Mesodermal cell (in vitro differentiated cells): ENCODE measurements at regions not wholly inside any gene's neighbourhood (a gene's known extent, or its start where the extent isn't known, plus 50 kb on each side); places are given as distances from the start of the nearest gene placed in this dataset.
"Not testable (repeated sequence)": the region's sequence is repeated elsewhere in the genome, so short reads cannot be mapped to it uniquely, and the experiment has no call there.

ENCODE experiments used
- H3K27ac ChIP-seq: 2 replicates; pipeline ENCODE4 v1.7.0; 2013; ENCODE audit warnings: mild to moderate bottlenecking, low read depth, low read length, moderate library complexity; ENCODE audit not compliant: severe bottlenecking
- H3K36me3 ChIP-seq: 2 replicates; pipeline ENCODE4 v1.7.1; 2013; ENCODE audit warnings: mild to moderate bottlenecking, low read length, moderate library complexity; ENCODE audit not compliant: control insufficient read depth, insufficient read depth
- H3K4me1 ChIP-seq: one replicate; pipeline ENCODE4 v1.7.1; 2013; ENCODE audit warnings: mild to moderate bottlenecking, low read length; ENCODE audit not compliant: insufficient read depth, control insufficient read depth, poor library complexity, severe bottlenecking
- H3K4me3 ChIP-seq: 2 replicates; pipeline ENCODE4 v1.7.0; 2013; ENCODE audit warnings: low read length, control low read depth, mild to moderate bottlenecking; ENCODE audit not compliant: insufficient read depth, poor library complexity, severe bottlenecking; ENCODE audit errors: extremely low read depth
- H3K9me3 ChIP-seq: 2 replicates; pipeline ENCODE4 v1.7.1; 2013; ENCODE audit warnings: mild to moderate bottlenecking, low read length, moderate library complexity; ENCODE audit not compliant: control insufficient read depth
- WGBS, 2 experiments: methylation state at CpG; one replicate each; pipeline ENCODE4 v1.1.5; 2013; ENCODE audit warnings: missing lambda C conversion rate in 2 of 2; ENCODE audit not compliant: insufficient coverage in 2 of 2; 5-methylcytosine and 5-hydroxymethylcytosine counted together

DNA sequence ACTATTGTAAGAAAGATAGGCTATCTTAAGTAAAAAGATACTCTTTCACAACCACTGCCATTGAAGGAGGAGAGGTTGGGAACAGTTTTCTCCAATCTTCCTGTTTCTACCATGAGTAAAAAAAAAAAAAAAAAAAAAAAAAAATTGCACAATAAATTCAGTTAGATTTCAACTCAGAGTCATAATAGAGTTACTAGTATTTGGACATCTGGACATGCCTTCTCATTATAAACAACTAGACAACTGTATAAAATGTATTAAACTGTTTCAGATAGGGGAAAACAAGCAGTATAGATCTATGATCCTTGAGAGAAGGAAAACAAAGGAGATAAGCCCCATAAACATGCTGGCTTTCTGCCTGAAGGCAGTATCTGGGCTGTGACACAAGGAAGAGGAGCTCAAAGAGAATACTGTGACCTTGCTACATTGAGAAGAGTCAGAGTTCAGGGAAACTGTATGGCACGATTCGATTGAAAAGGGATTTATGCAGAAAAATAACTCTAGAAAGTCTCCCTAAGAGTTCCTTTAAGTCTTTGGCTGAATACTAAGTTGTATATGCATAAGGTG is 249.2 kb upstream of the POU5F2 start:
- Histone ChIP-seq H3K9me3 (no peaks in the 10 kb centered on the region), H3K4me3 (no peak overlapping the region), H3K36me3 (no peaks in the 10 kb centered on the region), H3K27ac (peak overlapping the region; percentile 46), H3K4me1 (no peaks in the 10 kb centered on the region)
- WGBS, 2 experiments, result 100% methylated on average over 2 of the region's 2 CpGs; no CpG with 5 or more reads in 1 of the 2 experiments

DNA sequence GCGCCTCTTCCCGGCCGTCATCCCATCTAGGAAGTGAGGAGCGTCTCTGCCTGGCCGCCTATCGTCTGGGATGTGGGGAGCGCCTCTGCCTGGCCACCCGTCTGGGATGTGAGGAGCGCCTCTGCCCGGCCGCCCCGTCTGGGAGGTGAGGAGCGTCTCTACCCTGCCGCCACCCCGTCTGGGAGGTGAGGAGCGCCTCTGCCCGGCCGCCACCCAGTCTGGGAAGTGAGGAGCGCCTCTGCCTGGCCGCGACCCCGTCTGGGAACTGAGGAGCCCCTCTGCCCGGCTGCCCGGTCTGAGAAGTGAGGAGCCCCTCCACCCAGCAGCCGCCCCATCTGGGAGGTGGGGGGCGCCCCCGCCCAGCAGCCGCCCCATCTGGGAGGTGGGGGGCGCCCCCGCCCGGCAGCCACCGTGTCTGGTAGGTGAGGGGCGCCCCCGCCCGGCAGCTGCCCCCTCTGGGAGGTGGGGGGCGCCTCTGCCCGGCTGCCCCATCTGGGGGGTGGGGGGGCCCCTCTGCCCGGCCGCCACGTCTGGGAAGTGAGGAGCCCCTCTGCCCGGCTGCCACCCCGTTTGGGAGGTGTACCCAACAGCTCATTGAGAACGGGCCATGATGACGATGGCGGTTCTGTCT is 244.7 kb upstream of the POU5F2 start:
- H3K4me3 ChIP-seq, H3K27ac ChIP-seq, H3K9me3 ChIP-seq, H3K4me1 ChIP-seq, H3K36me3 ChIP-seq: not testable (repeated sequence)
- WGBS, 2 experiments, result 94 to 95% methylated on average over 13 to 26 of the region's 45 CpGs

DNA sequence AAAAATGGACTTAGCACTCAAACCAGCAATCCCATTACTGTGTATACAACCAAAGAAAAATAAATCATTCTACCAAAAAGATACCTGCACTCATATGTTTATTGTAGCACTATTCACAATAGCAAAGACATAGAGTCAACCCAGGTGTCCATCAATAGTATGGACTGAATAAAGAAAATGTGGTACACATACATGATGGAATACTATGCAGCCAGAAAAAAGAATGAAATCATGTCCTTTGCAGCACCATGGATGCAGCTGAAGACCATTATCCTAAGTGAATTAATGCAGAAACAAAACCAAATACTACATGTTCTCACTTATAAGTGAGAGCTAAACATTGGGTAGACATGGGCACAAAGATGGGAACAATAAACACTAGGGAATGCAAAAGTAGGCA is 236.8 kb upstream of the POU5F2 start:
- Histone ChIP-seq H3K9me3 (peaks cover 24% of the 10 kb centered on the region), H3K4me3 (no peak overlapping the region), H3K4me1 (no peaks in the 10 kb centered on the region), H3K27ac (no peak overlapping the region), H3K36me3 (no peaks in the 10 kb centered on the region)

DNA sequence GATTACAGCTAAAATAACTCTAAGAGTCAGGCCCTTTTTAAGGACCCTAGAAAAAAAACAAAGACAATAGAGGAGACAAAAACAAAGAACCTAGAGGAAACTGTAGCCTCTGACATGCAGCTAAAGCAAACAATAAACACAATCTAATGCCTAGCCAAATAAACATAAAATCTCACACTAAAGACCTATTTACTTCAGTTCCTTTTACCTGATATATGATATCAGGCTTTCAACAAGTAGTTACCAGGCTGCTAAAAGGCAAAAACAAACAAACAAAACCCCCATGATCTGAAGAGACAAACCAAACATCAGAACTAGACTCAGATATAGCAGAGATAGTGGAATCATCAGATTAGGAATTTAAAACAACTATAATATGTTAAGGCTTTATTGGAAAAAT is 226.5 kb upstream of the POU5F2 start:
- peak overlapping the region; percentile 52 for H3K27ac ChIP-seq
- no peaks in the 10 kb centered on the region for H3K4me1 ChIP-seq
- H3K4me3 ChIP-seq, result no peak overlapping the region

DNA sequence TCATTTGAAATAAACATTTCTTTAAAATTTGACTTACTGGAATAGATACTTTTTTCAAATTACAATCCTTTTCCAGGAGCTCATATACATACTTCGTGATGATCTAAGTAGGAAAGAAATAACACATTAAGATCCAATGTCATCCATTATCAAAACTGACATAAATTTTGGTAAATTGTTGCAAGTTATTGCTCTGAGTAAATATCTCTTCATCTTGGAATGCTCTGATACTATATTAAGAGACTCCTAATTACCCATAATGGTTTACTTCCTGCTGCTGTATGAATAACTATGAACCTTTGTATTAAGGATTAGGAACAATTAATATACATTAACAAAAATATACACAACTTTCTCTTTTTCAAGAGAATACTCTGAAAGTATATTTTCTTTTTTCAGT is 223.0 kb upstream of the POU5F2 start:
- H3K4me1 ChIP-seq, result no peaks in the 10 kb centered on the region
- no peaks in the 10 kb centered on the region for H3K36me3 ChIP-seq
- H3K27ac ChIP-seq, result no peak overlapping the region
- WGBS, 2 experiments, result no CpG with 5 or more reads among the region's 1 CpG
- no peak overlapping the region for H3K4me3 ChIP-seq
- H3K9me3 ChIP-seq, result peaks cover 5% of the 10 kb centered on the region

More for the DNA sequence above, 226.5 kb upstream of the POU5F2 start:
- Histone ChIP-seq H3K9me3 (peaks cover 5% of the 10 kb centered on the region), H3K36me3 (no peaks in the 10 kb centered on the region)

DNA sequence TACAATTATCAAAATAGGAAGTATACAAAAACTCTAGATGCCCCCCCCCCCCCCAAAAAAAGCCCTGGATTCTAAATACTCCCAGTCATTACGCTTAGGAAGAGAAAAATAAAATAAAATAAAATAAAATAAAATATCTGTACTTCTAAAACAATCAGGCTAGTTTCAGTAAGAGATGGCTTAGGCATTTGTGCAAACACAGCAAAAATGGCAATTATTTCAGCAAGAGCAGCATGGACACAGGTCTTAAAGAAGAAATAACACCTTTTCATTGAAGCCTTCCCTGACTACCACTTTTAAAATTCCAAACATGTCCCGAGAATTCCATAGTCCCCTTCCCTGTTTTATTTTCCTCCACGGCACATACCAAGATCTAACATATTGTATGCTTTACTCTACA is 218.6 kb upstream of the POU5F2 start:
- 76 to 81% methylated on average over 2 of the region's 3 CpGs for WGBS, 2 experiments
- Histone ChIP-seq H3K4me3 (no peak overlapping the region), H3K27ac (no peak overlapping the region), H3K36me3 (no peaks in the 10 kb centered on the region), H3K4me1 (no peaks in the 10 kb centered on the region), H3K9me3 (no peaks in the 10 kb centered on the region)

DNA sequence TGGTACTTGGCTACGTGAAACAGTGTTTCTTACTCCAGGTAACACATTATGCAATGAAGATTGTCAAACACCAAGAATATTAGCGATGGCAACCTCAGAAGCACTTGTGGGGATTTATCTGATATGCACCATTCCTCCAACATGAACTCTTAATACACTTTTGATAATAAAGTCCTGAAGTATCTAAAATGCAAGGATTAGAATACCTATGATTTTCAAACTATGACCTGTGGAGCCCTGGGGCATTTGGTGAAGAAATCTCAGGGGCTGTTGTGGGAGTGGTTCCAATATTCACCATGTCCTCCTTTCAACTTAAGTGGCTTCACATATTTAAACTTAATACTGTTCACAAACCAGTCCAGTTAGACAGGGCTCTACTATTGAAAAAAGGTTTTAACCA is 214.6 kb upstream of the POU5F2 start:
- H3K9me3 ChIP-seq, result no peaks in the 10 kb centered on the region
- H3K4me3 ChIP-seq, result no peak overlapping the region
- H3K4me1 ChIP-seq, result no peaks in the 10 kb centered on the region
- no peak overlapping the region for H3K27ac ChIP-seq
- H3K36me3 ChIP-seq, result no peaks in the 10 kb centered on the region
- WGBS, 2 experiments, result 100% methylated on average over 1 to 2 of the region's 2 CpGs

DNA sequence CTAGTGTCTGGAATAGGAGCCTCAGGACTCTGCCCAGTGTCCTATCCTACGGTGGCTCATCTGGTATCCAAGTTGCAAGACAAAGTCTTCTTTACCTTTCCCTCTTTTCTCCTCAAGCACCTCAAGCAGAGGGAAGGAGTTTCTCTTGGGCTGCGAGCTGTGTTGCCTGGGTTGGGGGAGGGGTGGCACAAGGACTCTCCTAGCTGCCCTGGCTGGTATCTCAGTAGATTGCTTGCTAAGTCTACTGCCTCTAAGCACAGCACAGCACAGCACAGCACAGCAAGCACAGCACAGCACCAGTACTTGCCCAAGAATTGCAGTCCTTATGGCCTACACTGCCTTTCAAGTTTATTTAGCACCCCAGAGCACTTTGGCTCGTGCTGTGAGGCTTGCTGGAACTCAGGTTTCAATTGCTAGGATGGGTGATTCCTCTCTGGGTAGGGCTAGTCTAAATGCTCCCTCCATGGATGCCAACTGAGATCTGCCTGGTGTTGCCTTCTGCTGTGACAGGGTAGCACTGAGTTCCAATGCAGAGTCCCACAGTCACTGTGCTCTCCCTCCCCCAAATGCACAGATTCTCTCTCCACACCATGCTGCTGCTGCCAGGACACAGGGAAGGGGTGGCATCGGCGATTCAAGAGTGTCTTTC is 213.1 kb upstream of the POU5F2 start:
- H3K27ac ChIP-seq, result no peak overlapping the region
- no peaks in the 10 kb centered on the region for H3K4me1 ChIP-seq
- H3K4me3 ChIP-seq, result no peak overlapping the region
- no peaks in the 10 kb centered on the region for H3K36me3 ChIP-seq
- 86 to 96% methylated on average over 2 to 4 of the region's 5 CpGs for WGBS, 2 experiments
- no peaks in the 10 kb centered on the region for H3K9me3 ChIP-seq

DNA sequence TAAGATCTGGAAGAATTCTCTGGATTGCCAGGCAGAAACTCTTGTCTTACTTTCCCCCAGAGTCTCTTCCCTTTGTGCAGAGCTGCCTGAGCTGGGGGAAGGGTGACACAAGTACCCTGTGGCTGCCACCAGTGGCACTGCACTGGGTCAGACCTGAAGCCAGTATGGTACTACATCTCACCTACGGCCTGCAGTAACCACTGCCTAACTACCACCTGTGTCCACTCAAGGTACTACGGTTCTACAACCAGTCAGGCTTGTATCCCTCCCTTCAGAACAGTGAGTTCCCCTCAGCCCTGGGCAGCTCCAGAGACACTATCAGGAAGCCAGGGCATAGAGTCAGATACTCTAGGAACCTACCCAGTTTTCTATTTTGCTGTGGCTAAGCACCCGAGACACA is 212.0 kb upstream of the POU5F2 start:
- no peaks in the 10 kb centered on the region for H3K9me3 ChIP-seq
- H3K4me1 ChIP-seq, result no peaks in the 10 kb centered on the region
- no peaks in the 10 kb centered on the region for H3K36me3 ChIP-seq
- WGBS, 2 experiments, result 93 to 98% methylated on average over 3 of the region's 3 CpGs
- H3K27ac ChIP-seq, result no peak overlapping the region
- H3K4me3 ChIP-seq, result no peak overlapping the region

DNA sequence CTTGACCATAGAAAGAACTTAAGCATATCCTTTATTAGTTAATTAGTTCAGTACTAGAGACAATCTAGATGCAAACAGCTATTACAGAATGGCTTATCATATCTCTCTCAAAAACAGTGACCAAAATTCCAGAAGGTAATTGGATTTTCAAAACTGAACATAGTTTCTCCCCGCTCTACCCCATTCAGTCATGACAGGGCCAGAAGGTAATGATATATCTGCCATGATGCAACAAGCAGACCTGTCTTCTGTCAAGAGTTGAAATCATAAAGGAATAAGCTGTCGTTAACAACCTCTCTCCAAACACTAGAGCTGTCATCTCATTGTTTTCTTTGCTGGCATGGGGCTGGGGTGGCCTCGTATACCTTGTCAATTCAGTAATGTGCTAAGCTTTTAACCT is 200.5 kb upstream of the POU5F2 start:
- H3K4me1 ChIP-seq, result no peaks in the 10 kb centered on the region
- H3K36me3 ChIP-seq, result no peaks in the 10 kb centered on the region
- no peaks in the 10 kb centered on the region for H3K9me3 ChIP-seq
- no peak overlapping the region for H3K27ac ChIP-seq
- WGBS, 2 experiments, result 100% methylated on average over 1 of the region's 3 CpGs; no CpG with 5 or more reads in 1 of the 2 experiments
- H3K4me3 ChIP-seq, result no peak overlapping the region

DNA sequence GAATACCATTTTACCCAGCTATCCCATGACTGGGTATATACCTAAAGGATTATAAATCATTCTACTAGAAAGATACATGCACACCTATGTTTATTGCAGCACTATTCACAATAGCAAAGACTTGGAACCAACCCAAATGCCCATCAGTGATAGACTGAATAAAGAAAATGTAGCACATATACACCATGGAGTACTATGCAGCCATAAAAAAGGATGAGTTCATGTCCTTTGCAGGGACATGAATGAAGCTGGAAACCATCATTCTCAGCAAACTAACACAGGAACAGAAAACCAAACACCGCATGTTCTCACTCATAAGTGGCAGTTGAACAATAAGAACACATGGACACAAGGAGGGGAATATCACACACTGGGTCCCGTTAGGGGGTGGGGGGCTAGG is 191.9 kb upstream of the POU5F2 start:
- not testable (repeated sequence) for H3K36me3 ChIP-seq, H3K4me1 ChIP-seq, H3K4me3 ChIP-seq, H3K27ac ChIP-seq, H3K9me3 ChIP-seq
- WGBS, 2 experiments, result no CpG with 5 or more reads among the region's 2 CpGs
